Activated naive CD8-positive, alpha-beta T cell (primary cell): ENCODE measurements at regions not wholly inside any gene's neighbourhood (a gene's known extent, or its start where the extent isn't known, plus 50 kb on each side); places are given as distances from the start of the nearest gene placed in this dataset.

Experiments used
- H3K27ac Mint-ChIP-seq: one replicate; pipeline ENCODE4 v1.8.0; 2021; ENCODE audit warnings: mixed read lengths
- H3K27me3 Mint-ChIP-seq: one replicate; pipeline ENCODE4 v1.8.0; 2021; ENCODE audit warnings: mixed read lengths
- H3K36me3 Mint-ChIP-seq: one replicate; pipeline ENCODE4 v1.8.0; 2021; ENCODE audit warnings: mixed read lengths
- H3K4me1 Mint-ChIP-seq: one replicate; pipeline ENCODE4 v1.8.0; 2021; ENCODE audit warnings: low read depth, mixed read lengths
- H3K4me3 Mint-ChIP-seq: one replicate; pipeline ENCODE4 v1.8.0; 2021; ENCODE audit warnings: mild to moderate bottlenecking, mixed read lengths
- H3K9me3 Mint-ChIP-seq: one replicate; pipeline ENCODE4 v1.8.0; 2021; ENCODE audit warnings: low read depth, mixed read lengths

DNA sequence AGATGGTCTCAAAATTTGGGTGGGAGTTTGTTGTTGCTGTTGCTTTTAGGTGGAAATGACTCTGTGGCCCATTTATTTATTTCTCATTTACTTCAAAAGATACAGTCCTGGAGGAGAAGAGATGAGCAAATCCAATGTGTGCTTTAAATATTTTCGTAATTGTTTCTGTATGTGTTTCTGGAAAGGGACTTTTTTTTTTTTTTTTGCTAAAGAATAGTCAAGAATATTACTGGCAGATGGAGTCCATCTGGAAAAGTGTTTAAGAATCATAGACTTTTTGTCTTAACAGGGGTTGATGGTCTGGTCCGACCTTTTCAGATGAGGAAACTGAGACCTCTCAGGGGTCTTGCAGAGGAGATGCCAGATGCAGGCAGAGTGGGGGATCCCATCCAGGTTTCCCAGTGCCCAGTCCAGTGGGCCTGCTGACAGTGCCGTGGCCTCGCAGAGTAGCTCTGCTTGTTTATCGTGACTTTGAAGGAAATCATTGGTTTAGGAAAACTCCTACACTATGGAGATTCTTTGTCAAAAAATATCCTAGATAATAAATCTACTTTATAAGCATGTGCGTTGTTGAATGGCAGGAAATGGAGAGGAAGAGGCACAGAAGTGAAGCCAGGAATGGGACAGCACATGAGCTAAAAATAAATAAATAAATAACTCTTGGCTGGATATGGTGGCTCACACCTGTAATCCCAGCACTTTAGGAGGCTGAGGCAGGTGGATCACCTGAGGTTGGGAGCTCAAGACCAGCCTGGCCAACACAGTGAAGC, 164.3 kb upstream of the SVIL start:
- no peak overlapping the region for H3K4me3 Mint-ChIP-seq
- H3K36me3 Mint-ChIP-seq = no peaks in the 10 kb centered on the region
- H3K9me3 Mint-ChIP-seq = no peaks in the 10 kb centered on the region
- H3K4me1 Mint-ChIP-seq = no peaks in the 10 kb centered on the region
- no peak overlapping the region for H3K27ac Mint-ChIP-seq
- peaks cover 2% of the 10 kb centered on the region for H3K27me3 Mint-ChIP-seq

DNA sequence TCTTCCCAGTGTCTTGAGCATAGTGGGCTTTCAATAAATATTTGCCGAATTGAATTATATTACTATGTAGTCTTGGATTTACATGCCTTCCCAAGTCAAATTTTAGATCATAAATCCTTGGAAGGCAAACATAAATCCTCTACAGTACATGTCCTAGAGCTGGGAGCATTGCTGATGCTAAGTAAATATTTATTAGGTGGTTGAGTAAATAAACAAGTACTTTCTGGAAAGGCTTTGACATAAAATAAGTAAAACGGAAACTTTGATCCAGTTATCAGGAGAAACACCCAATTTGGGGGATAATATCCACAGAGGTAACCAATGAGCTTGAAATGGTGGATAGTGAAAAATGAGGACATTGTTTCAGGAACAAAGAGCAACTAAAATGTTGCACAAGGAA, 162.8 kb upstream of the SVIL start:
- Mint-ChIP-seq H3K9me3 (no peaks in the 10 kb centered on the region), H3K27ac (no peak overlapping the region), H3K27me3 (peaks cover 2% of the 10 kb centered on the region), H3K36me3 (no peaks in the 10 kb centered on the region), H3K4me3 (no peak overlapping the region), H3K4me1 (no peaks in the 10 kb centered on the region)

DNA sequence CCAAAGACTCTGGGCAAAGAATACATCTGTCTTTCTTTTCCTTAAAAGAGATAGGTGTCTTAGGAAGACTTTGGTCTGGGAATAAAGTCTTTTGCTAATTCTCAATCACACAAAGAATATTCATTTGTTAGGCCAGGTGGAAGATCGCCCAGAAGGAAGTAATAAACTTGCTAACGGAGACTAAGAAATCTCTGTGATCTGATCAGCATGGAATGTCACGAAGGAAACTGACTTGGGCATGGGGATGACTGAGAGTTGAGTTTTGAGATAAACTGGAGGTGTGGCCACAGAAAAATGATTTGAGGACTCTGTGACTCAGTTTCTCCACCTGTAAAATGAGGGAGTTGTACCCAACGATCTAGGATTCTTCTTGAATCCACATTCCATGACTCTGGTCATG, 161.1 kb upstream of the SVIL start:
- Mint-ChIP-seq H3K4me1 (no peaks in the 10 kb centered on the region), H3K27me3 (peaks cover 2% of the 10 kb centered on the region), H3K27ac (no peak overlapping the region), H3K4me3 (no peak overlapping the region), H3K36me3 (no peaks in the 10 kb centered on the region), H3K9me3 (no peaks in the 10 kb centered on the region)

GRCh38 chr10:29794776-29795611, 160.2 kb upstream of the SVIL start:
- no peaks in the 10 kb centered on the region for H3K4me1 Mint-ChIP-seq
- H3K27me3 Mint-ChIP-seq = peaks cover 2% of the 10 kb centered on the region
- H3K36me3 Mint-ChIP-seq = no peaks in the 10 kb centered on the region
- H3K4me3 Mint-ChIP-seq = no peak overlapping the region
- H3K27ac Mint-ChIP-seq = no peak overlapping the region
- H3K9me3 Mint-ChIP-seq = no peaks in the 10 kb centered on the region

GRCh38 chr10:29791773-29792172, 157.0 kb upstream of the SVIL start:
- no peak overlapping the region for H3K27ac Mint-ChIP-seq
- peaks cover 2% of the 10 kb centered on the region for H3K27me3 Mint-ChIP-seq
- H3K36me3 Mint-ChIP-seq = no peaks in the 10 kb centered on the region
- no peak overlapping the region for H3K4me3 Mint-ChIP-seq
- H3K9me3 Mint-ChIP-seq = peaks cover 4% of the 10 kb centered on the region
- no peaks in the 10 kb centered on the region for H3K4me1 Mint-ChIP-seq

DNA sequence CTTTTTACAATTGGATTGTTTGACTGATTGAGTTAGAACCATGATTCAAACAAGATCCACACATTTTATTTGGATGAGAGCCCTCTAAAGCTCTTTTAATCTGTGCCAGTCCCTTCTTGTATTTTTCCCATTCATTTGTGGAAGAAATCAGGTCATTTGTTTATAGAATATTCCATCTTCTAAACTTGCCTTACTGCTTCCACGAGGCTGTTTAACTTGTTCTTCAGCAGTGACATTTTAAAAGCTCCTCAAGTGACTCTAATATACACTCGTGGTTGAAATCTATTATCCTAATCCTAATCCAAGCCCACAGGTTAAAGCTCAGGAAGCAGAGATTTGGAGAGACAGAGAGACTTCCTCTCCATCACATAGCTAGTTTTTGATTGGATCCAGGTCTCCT, 155.4 kb upstream of the SVIL start:
- H3K36me3 Mint-ChIP-seq = no peaks in the 10 kb centered on the region
- H3K27ac Mint-ChIP-seq = no peak overlapping the region
- no peak overlapping the region for H3K4me3 Mint-ChIP-seq
- H3K27me3 Mint-ChIP-seq = no peaks in the 10 kb centered on the region
- peaks cover 4% of the 10 kb centered on the region for H3K9me3 Mint-ChIP-seq
- H3K4me1 Mint-ChIP-seq = no peaks in the 10 kb centered on the region

- Mint-ChIP-seq H3K4me1 (no peaks in the 10 kb centered on the region), H3K27ac (no peak overlapping the region), H3K9me3 (peaks cover 4% of the 10 kb centered on the region), H3K4me3 (no peak overlapping the region), H3K27me3 (no peaks in the 10 kb centered on the region), H3K36me3 (no peaks in the 10 kb centered on the region)
Measured at GRCh38 chr10:29788113-29788512, 153.3 kb upstream of the SVIL start.

GRCh38 chr10:29785701-29786100, 150.9 kb upstream of the SVIL start:
- Mint-ChIP-seq H3K27ac (no peak overlapping the region), H3K27me3 (peaks cover 5% of the 10 kb centered on the region), H3K9me3 (peaks cover 4% of the 10 kb centered on the region), H3K4me3 (no peak overlapping the region), H3K4me1 (no peaks in the 10 kb centered on the region), H3K36me3 (no peaks in the 10 kb centered on the region)

DNA sequence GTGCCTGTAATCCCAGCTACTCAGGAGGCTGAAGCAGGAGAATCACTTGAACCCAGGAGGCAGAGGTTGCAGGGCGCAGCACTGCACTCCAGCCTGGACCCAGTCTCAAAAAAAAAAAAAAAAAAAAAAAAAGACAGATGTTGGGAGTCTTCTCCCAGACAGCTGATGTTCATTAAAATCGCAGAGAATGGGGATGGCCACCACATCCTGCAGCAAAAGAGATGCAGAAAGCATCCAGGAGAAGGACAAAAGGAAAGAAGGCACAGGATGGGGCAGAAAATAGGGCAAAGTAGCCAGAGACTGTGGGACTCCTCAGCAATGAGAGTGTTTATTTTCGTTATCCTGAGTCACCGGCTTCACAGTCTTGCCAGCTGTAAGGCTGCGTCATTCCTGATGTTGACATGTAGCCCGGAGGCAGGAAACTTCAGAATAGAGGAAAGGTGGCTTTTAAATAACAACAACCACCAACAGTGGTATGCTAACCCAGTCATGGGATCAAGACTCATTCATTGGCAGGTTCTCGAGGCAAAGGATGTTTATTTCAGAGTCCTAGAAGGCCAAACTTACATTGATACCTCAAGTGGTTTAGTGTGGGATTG, 149.5 kb upstream of the SVIL start:
- Mint-ChIP-seq H3K4me3 (no peak overlapping the region), H3K27ac (no peak overlapping the region), H3K4me1 (no peaks in the 10 kb centered on the region), H3K9me3 (peaks cover 4% of the 10 kb centered on the region), H3K36me3 (no peaks in the 10 kb centered on the region), H3K27me3 (peaks cover 5% of the 10 kb centered on the region)

GRCh38 chr10:29783201-29783947, 148.6 kb upstream of the SVIL start:
- Mint-ChIP-seq H3K36me3 (no peaks in the 10 kb centered on the region), H3K4me1 (no peaks in the 10 kb centered on the region), H3K9me3 (peaks cover 3% of the 10 kb centered on the region), H3K4me3 (no peak overlapping the region), H3K27me3 (peaks cover 7% of the 10 kb centered on the region), H3K27ac (no peak overlapping the region)

DNA sequence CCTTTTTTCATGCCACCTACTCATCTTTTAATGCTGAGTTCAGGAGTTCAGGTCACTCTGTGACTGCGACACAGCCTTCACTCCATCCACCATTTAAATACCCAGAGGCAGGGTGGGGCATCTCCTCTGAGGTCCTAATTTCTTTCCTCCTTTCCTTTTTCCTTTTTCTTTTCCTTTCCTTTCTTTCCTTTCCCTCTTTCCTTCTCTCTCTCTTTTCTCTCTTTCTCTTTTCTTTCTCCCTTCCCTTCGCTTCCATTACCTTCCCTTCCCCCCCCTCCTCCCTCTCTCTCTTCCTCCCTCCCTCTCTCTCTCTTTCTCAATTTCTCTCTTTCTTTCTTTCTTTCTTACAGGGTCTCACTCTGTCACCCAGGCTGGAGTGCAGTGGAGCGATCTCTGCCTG, 145.9 kb upstream of the SVIL start:
- H3K4me1 Mint-ChIP-seq = no peaks in the 10 kb centered on the region
- H3K4me3 Mint-ChIP-seq = no peak overlapping the region
- no peaks in the 10 kb centered on the region for H3K36me3 Mint-ChIP-seq
- peaks cover 12% of the 10 kb centered on the region for H3K27me3 Mint-ChIP-seq
- no peaks in the 10 kb centered on the region for H3K9me3 Mint-ChIP-seq
- no peak overlapping the region for H3K27ac Mint-ChIP-seq

DNA sequence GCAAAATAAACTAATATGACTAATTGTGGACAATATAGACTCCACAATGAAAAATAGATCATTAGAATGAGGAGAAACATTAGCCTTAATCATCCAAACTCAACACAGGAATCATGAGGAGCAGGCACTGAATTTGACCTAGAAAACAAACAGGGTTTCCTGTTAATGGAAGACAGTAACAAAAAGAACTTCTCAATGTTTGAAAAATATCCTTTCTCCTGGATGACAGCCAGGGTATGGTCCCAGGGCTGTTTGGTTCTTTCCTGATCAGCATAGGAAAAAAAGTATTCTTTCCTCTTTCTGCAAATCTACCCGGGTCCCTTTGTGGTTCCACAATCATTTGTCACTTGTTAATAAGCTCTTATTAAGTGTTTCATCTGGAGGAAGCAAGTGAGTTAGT, 145.3 kb upstream of the SVIL start:
- Mint-ChIP-seq H3K4me1 (no peaks in the 10 kb centered on the region), H3K27ac (no peak overlapping the region), H3K9me3 (no peaks in the 10 kb centered on the region), H3K36me3 (no peaks in the 10 kb centered on the region), H3K27me3 (peaks cover 12% of the 10 kb centered on the region), H3K4me3 (no peak overlapping the region)

GRCh38 chr10:29776246-29776645, 141.5 kb upstream of the SVIL start:
- no peaks in the 10 kb centered on the region for H3K9me3 Mint-ChIP-seq
- peaks cover 12% of the 10 kb centered on the region for H3K4me1 Mint-ChIP-seq
- H3K4me3 Mint-ChIP-seq = no peak overlapping the region
- peaks cover 9% of the 10 kb centered on the region for H3K27me3 Mint-ChIP-seq
- no peak overlapping the region for H3K27ac Mint-ChIP-seq
- peaks cover 4% of the 10 kb centered on the region for H3K36me3 Mint-ChIP-seq

DNA sequence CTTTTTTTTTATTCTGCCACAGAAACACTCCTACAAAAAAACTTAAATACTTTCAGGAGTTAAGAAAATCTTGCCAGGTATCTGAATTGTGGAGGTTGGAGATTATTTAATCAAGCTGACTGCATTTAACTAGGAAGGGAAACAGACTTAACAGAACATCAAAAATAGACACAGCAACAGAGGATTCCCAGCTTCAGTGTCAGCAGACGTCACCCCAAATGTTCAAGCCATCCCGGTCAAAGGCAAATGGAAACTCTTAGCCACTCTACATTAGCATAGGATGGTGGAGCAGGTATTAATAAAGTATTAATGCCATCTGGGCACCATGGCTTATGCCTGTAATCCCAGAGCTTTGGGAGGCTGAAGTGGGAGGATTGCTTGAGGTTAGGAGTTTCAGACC, 139.7 kb upstream of the SVIL start:
- Mint-ChIP-seq H3K27ac (no peak overlapping the region), H3K36me3 (peaks cover 4% of the 10 kb centered on the region), H3K9me3 (no peaks in the 10 kb centered on the region), H3K4me3 (no peak overlapping the region), H3K27me3 (peaks cover 6% of the 10 kb centered on the region), H3K4me1 (peaks cover 12% of the 10 kb centered on the region)

GRCh38 chr10:29773675-29774091, 138.9 kb upstream of the SVIL start:
- Mint-ChIP-seq H3K36me3 (peaks cover 4% of the 10 kb centered on the region), H3K4me1 (peaks cover 12% of the 10 kb centered on the region), H3K4me3 (no peak overlapping the region), H3K27me3 (peaks cover 6% of the 10 kb centered on the region), H3K9me3 (no peaks in the 10 kb centered on the region), H3K27ac (no peak overlapping the region)
